Epithelial cell of esophagus (primary cell): ENCODE measurements at regions not wholly inside any gene's neighbourhood (a gene's known extent, or its start where the extent isn't known, plus 50 kb on each side); places are given as distances from the start of the nearest gene placed in this dataset.
"Not testable (repeated sequence)": the region's sequence is repeated elsewhere in the genome, so short reads cannot be mapped to it uniquely, and the experiment has no call there.

ENCODE experiments used
- DNase-seq: peaks from one replicate; pipeline ENCODE4 v3.0.0; 2010; ENCODE audit warnings: low read depth
- H3K4me3 ChIP-seq: 2 replicates; pipeline ENCODE4 v1.5.1; 2011; ENCODE audit warnings: mild to moderate bottlenecking, low read length, control low read depth
- TF ChIP-seq, protein P1 (sequence below): IDR thresholded peaks from 2 replicates; pipeline ENCODE4 v1.5.1; 2011; ENCODE audit warnings: low read depth, mild to moderate bottlenecking, low read length, control low read depth, inconsistent platforms; ENCODE audit not compliant: insufficient read depth; ENCODE audit errors: missing control alignments

DNA sequence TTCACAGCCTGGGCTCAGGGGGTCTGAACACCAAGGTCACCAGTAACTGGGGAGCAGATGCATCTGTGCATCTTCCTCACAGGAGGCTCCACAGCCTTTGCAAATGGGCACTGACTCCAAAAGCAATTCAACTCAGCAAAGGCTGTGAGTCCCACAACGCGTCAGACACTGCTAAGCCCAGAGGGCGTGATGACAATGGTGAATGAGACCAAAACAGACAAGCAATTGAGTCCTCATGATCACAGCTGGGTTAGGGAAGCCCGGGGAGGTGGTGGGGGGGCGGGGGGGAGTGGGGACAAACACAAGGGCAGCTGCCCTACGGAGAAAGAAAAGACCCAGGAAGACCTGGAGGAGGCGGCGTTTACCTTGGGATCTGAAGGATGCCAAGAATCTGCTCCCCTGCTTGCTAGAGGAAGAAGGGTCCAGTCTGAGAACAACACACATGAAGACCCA, 61.6 kb upstream of the RNF32 start:
- no peak overlapping the region for H3K4me3 ChIP-seq
- TF ChIP-seq, protein P1, sequence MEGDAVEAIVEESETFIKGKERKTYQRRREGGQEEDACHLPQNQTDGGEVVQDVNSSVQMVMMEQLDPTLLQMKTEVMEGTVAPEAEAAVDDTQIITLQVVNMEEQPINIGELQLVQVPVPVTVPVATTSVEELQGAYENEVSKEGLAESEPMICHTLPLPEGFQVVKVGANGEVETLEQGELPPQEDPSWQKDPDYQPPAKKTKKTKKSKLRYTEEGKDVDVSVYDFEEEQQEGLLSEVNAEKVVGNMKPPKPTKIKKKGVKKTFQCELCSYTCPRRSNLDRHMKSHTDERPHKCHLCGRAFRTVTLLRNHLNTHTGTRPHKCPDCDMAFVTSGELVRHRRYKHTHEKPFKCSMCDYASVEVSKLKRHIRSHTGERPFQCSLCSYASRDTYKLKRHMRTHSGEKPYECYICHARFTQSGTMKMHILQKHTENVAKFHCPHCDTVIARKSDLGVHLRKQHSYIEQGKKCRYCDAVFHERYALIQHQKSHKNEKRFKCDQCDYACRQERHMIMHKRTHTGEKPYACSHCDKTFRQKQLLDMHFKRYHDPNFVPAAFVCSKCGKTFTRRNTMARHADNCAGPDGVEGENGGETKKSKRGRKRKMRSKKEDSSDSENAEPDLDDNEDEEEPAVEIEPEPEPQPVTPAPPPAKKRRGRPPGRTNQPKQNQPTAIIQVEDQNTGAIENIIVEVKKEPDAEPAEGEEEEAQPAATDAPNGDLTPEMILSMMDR = no peak
- DNase-seq = no peak

DNA sequence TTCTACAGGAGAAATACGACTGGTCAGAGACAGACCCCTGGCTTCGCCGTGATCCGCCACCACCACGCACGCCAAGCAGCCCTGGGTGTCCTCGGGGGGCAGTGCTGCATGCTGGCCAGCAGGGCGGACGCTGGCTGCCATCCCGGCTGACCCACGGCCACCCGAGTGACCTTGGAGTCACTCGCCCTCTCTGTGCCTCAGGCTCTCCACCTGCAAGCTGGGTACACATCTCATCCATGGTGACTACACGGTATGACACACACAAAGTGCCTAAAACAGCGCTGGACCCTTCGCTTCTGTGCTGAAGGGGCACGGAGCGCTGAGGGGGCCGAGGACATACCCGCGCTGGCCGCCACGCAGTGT, 62.0 kb upstream of the RNF32 start:
- no peak overlapping the region for H3K4me3 ChIP-seq
- no peak for DNase-seq
- TF ChIP-seq, protein P1 = no peak

DNA sequence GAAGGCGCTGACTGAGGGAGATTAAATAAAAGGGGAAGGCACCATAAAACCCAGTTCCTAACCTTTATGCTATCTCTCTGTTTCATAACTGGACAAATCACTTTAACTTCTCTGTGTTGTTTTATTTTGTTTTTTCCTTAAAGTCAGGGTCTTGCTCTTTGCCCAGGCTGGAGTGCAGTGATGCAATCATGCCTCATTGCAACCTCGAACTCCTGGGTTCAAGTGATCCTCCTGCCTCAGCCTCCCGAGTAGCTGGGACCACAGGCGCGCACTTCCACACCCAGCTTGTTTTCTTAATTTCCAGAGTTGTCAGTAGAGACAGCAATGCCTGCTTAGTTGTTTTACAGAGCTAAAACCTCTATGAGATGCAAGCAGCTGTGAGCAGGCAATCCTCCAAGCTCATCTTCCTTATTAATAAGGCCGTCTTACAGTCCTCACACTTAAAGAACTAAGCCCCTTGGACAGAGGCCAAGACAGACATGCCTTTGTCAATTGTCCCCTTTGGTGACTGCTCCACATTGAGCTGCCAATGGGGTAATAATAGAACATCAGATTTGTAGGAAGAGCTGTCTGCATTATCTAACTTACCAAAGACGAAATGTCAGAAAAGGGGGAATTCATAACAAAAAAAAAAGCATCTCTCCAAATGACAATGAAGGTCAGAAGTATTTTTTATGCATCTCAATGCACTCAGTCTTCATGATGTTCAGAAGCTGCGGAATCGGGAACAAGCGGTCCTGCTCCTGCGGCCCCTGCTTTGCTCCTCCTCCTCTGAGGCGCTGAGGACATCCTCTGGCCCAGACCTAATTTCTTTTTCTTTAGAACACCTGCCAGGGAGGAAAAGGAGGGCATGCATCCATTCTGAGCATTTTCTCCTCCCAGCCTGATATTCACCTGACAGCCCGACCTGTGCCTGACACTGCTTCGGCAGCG, 62.7 kb upstream of the RNF32 start:
- TF ChIP-seq, protein P1 = no peak
- no peak overlapping the region for H3K4me3 ChIP-seq
- no peak for DNase-seq

DNA sequence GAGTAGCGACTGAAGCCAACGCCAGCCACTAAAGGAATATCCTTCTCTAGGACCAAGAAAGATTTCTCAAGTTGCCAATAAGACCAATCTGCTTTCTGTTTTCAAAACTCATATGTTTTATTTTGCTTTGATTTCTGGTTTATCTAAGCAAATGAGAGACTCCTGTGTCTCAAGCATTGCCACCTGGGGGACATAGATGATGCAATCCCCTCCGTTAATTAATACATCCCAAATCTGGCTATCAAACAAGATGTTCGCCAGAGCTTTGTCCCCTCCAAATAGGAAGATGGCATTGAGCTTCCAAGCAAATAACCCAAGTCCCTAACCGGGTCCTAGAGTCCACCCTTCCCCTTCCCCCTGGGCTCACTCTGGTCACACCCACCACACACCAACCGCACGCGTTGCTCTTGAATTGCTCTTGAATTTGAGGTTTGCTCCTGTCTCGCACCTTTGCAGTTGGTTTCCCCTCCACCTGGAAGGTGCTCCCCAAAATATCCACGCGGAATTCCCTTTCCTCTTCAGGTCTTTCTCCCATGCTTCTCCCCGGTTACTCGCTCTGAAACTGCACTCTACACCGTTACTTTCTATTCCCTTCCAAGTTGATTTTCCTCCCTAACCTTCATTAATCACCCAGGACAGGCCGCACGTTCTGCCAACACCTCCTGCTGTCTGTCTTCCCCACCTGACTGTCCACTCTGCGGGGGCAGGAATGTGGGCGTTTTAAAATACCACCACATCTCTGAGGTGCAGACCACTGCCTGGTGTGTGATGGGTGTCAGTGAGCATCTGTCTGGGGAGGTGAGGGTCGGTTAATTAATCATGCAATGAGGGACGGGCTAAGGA, 64.1 kb upstream of the RNF32 start:
- no peak overlapping the region for H3K4me3 ChIP-seq
- no peak for DNase-seq
- TF ChIP-seq, protein P1 = no peak

DNA sequence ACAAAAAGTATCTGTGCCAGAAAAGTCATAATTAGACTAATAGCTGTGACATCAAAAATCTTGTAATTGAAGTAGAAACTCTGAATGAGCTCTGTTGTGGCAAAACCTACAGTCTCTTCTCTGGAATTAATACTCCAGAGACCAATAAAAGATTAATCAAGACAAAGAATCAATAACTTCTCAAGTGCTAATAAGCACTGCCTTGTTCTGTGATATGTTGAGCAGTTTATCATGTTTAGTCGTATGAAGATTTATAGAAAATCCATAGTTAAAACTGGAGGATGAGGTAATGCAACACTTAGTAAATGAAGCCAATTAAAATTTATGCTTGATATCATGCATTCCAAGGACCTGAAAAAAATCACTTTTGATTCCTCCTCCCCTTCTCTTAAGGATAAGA, 72.3 kb upstream of the RNF32 start:
- H3K4me3 ChIP-seq = no peak overlapping the region
- TF ChIP-seq, protein P1 = no peak
- no peak for DNase-seq

DNA sequence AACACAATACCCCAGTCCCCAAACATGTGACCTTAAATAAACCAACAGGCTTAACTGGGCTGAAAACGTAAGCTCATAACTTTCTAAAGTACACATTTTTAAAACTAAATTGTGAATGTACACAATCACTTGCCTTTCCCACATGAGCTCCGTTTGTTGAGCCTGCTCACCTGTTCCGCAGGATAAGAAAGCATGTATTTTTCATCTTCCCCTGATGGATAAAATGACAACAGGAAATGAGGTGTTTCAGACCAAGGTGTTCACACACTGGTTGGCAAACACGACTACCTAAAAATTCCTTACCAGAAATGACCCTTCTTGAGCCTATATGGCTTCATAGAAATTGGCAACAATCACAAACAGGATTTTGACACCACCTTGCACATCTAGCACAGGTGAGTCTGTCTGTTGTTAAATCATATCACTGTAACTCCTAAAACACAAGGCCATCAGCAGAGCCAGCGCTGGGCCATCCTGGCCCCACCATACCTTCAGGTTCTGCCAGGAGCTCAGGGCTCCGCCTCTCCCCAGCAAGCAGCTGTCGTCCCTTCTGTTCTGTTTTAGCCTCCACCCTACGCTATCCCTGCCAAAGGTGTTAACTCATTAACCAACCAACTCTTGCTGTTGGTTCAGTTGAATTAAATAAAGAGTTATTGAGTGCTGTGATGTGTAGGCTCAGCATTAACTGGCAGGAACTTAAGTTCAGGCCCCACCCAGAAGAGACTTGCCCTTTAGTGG, 73.6 kb upstream of the RNF32 start:
- no peak overlapping the region for H3K4me3 ChIP-seq
- DNase-seq = no peak
- TF ChIP-seq, protein P1 = no peak

DNA sequence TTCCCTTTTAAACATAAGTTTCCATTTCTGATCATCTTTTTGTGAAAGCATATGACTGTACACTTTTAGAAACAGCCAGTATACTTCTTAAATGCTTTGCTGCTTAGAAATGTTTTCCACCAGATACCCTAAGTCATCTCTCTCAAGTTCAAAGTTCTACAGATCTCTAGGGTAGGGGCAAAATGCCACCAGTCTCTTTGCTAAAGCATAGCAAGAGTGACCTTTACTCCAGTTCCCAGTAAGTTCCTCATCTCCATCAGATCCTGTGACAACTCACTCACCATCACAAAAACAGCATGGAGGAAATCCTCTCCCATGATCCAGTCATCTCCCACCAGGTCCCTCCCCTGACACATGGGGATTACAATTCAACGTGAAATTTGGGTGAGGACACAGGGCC, 75.6 kb upstream of the RNF32 start:
- DNase-seq, H3K4me3 ChIP-seq: not testable (repeated sequence)
